ENCODE measurements at regions not wholly inside any gene's neighbourhood (a gene's known extent, or its start where the extent isn't known, plus 50 kb on each side); places are given as distances from the start of the nearest gene placed in this dataset.
A peak's percentile ranks its signal among the peaks of the same experiment; 100 is the strongest.

GRCh38 chr5:135174315-135175096, 140.5 kb upstream of the PITX1 start:
- Histone ChIP-seq H3K27me3 (no peaks in the 10 kb centered on the region), H3K36me3 (no peaks in the 10 kb centered on the region), H3K27ac (no peak overlapping the region), H3K4me1 (no peaks in the 10 kb centered on the region), H3K9me3 (no peaks in the 10 kb centered on the region), H3K4me3 (no peak overlapping the region)
- DNase-seq (ENCODE audit: extremely low spot score in 2 of 2) = no peak
- intact Hi-C loops (cut with DNase I) = no loop called here
- no peak for TF ChIP-seq CTCF (IDR thresholded peaks at IDR 0.05)
- TF ChIP-seq POLR2A (IDR thresholded peaks at IDR 0.05) = no peak

- Histone ChIP-seq H3K9me3 (no peaks in the 10 kb centered on the region), H3K27ac (no peak overlapping the region), H3K27me3 (no peaks in the 10 kb centered on the region), H3K36me3 (no peaks in the 10 kb centered on the region), H3K4me1 (no peaks in the 10 kb centered on the region), H3K4me3 (no peak overlapping the region)
- TF ChIP-seq CTCF (IDR thresholded peaks at IDR 0.05) = no peak
- no peak for TF ChIP-seq POLR2A (IDR thresholded peaks at IDR 0.05)
- TF ChIP-seq POLR2AphosphoS5 (IDR thresholded peaks at IDR 0.05; ENCODE audit: insufficient read depth in 1 of 2, low read depth in 1 of 2) = no peak
- no peak for DNase-seq (ENCODE audit: extremely low spot score in 2 of 2)
- intact Hi-C loops (cut with DNase I) = no loop called here
Measured at GRCh38 chr5:135173662-135174290, 139.7 kb upstream of the PITX1 start.

GRCh38 chr5:135172718-135173117, 138.7 kb upstream of the PITX1 start:
- TF ChIP-seq POLR2A (IDR thresholded peaks at IDR 0.05) (no peak), CTCF (IDR thresholded peaks at IDR 0.05) (no peak), POLR2AphosphoS5 (IDR thresholded peaks at IDR 0.05; ENCODE audit: insufficient read depth in 1 of 2, low read depth in 1 of 2) (no peak)
- Histone ChIP-seq H3K4me1 (no peaks in the 10 kb centered on the region), H3K27me3 (no peaks in the 10 kb centered on the region), H3K27ac (no peak overlapping the region), H3K36me3 (no peaks in the 10 kb centered on the region), H3K9me3 (no peaks in the 10 kb centered on the region), H3K4me3 (no peak overlapping the region)
- intact Hi-C loops (cut with DNase I) = no loop called here
- DNase-seq (ENCODE audit: extremely low spot score in 2 of 2) = peak; percentile 61 to 71

GRCh38 chr5:135171336-135171735, 137.3 kb upstream of the PITX1 start:
- Histone ChIP-seq H3K9me3 (no peaks in the 10 kb centered on the region), H3K4me1 (no peaks in the 10 kb centered on the region)
- DNase-seq (ENCODE audit: extremely low spot score in 2 of 2) = no peak

More at GRCh38 chr5:135171336-135171735, 137.3 kb upstream of the PITX1 start:
- no peak overlapping the region for H3K4me3 ChIP-seq
- H3K27me3 ChIP-seq = no peaks in the 10 kb centered on the region
- H3K27ac ChIP-seq = no peak overlapping the region
- intact Hi-C loops (cut with DNase I) = no loop called here
- TF ChIP-seq POLR2AphosphoS5 (IDR thresholded peaks at IDR 0.05; ENCODE audit: insufficient read depth in 1 of 2, low read depth in 1 of 2) = no peak
- TF ChIP-seq CTCF (IDR thresholded peaks at IDR 0.05) = no peak
- no peaks in the 10 kb centered on the region for H3K36me3 ChIP-seq

Data from vagina (tissue), 2 donors.